Nephron (organoid): ENCODE measurements at regions not wholly inside any gene's neighbourhood (a gene's known extent, or its start where the extent isn't known, plus 50 kb on each side); places are given as distances from the start of the nearest gene placed in this dataset.
"Not testable (repeated sequence)": the region's sequence is repeated elsewhere in the genome, so short reads cannot be mapped to it uniquely, and the experiment has no call there.

Source experiments
- H3K27ac Mint-ChIP-seq, 3 experiments: 2 replicates each; pipeline ENCODE4 v1.8.0; 2020; ENCODE audit warnings: mixed read lengths in 3 of 3, mild to moderate bottlenecking in 2 of 3, moderate library complexity in 1 of 3
- H3K27me3 Mint-ChIP-seq: 2 replicates; pipeline ENCODE4 v1.8.0; 2021; ENCODE audit warnings: low read depth, mild to moderate bottlenecking, moderate library complexity, mixed read lengths
- H3K36me3 Mint-ChIP-seq: 2 replicates; pipeline ENCODE4 v1.8.0; 2020; ENCODE audit warnings: low read depth, mixed read lengths
- H3K4me1 Mint-ChIP-seq: 2 replicates; pipeline ENCODE4 v1.8.0; 2020; ENCODE audit warnings: mixed read lengths
- H3K4me3 Mint-ChIP-seq, 3 experiments: 2 replicates each; pipeline ENCODE4 v1.8.0; 2020; ENCODE audit warnings: mild to moderate bottlenecking in 3 of 3, mixed read lengths in 3 of 3, moderate library complexity in 2 of 3
- H3K9me3 Mint-ChIP-seq: 2 replicates; pipeline ENCODE4 v1.8.0; 2020; ENCODE audit warnings: mixed read lengths
- TF ChIP-seq, protein P1 (sequence below), 3 experiments: fragments of 200-600 bp; sonication (generic); IDR thresholded peaks; one replicate each; pipeline ENCODE4 v1.5.0; 2021; ENCODE audit warnings: antibody characterized with exemption in 3 of 3; ENCODE audit not compliant: unreplicated experiment in 3 of 3

- H3K27me3 Mint-ChIP-seq, H3K4me3 Mint-ChIP-seq, H3K27ac Mint-ChIP-seq, H3K4me1 Mint-ChIP-seq, H3K36me3 Mint-ChIP-seq: not testable (repeated sequence)
- peaks cover 31% of the 10 kb centered on the region for H3K9me3 Mint-ChIP-seq
Observed at GRCh38 chr22:16660570-16660969, 68.0 kb upstream of the CCT8L2 start.

DNA sequence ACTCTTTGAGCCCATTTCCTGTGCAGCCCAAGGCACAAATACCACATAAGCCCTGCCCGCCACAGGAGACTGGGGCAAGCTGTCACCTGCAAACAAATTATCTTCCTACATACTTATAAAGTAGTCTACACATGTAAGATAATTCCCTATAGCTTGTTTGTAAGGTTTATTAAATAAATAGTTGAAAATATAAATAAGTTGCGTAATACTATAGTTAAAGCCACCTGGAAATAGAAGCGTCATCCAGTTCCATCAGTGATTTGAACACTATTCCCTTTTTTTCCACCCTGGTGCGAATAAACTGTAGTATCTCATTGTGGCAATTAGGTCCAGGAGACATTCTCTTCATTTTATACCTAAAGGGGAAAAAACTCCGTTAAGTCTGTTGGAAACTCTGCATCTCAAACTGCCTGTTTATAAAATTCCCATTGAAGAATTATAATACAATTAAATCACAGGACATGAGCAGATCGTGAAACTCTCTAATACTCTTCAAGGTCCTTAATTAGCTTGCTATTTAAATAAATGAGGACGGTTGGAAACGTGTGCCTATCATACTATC is 66.7 kb upstream of the CCT8L2 start:
- H3K9me3 Mint-ChIP-seq, result peaks cover 32% of the 10 kb centered on the region
- H3K27ac Mint-ChIP-seq, H3K4me1 Mint-ChIP-seq, H3K27me3 Mint-ChIP-seq, H3K36me3 Mint-ChIP-seq, H3K4me3 Mint-ChIP-seq: not testable (repeated sequence)

- no peak overlapping the region for H3K27ac Mint-ChIP-seq
- no peaks in the 10 kb centered on the region for H3K27me3 Mint-ChIP-seq
- H3K4me1 Mint-ChIP-seq, result no peaks in the 10 kb centered on the region
- H3K9me3 Mint-ChIP-seq, result peaks cover 28% of the 10 kb centered on the region
- H3K36me3 Mint-ChIP-seq, result peaks cover 4% of the 10 kb centered on the region
- TF ChIP-seq, protein P1, sequence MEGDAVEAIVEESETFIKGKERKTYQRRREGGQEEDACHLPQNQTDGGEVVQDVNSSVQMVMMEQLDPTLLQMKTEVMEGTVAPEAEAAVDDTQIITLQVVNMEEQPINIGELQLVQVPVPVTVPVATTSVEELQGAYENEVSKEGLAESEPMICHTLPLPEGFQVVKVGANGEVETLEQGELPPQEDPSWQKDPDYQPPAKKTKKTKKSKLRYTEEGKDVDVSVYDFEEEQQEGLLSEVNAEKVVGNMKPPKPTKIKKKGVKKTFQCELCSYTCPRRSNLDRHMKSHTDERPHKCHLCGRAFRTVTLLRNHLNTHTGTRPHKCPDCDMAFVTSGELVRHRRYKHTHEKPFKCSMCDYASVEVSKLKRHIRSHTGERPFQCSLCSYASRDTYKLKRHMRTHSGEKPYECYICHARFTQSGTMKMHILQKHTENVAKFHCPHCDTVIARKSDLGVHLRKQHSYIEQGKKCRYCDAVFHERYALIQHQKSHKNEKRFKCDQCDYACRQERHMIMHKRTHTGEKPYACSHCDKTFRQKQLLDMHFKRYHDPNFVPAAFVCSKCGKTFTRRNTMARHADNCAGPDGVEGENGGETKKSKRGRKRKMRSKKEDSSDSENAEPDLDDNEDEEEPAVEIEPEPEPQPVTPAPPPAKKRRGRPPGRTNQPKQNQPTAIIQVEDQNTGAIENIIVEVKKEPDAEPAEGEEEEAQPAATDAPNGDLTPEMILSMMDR (IDR thresholded peaks at IDR 0.05; ENCODE audit: unreplicated experiment in 3 of 3), result no peak
- no peak overlapping the region for H3K4me3 Mint-ChIP-seq
Observed at GRCh38 chr22:16658068-16658467, 65.5 kb upstream of the CCT8L2 start.

DNA sequence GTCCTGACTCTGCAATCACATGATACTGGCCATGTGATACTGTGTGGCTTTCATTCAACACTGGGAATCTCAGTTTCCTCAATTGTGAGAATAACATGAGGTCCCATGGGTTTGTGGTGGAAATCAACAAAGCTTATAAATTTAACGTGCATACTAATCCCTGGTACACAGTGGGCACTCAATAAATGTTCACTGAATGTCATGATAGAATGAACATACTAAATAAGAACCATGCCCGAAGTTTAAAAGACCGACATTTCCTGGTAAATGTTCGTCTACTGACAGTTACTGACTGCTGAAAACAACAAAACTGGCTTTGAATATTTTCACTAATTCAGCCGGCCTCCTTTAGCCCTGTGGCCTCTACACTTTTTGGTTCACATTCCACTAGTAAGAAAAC is 62.3 kb upstream of the CCT8L2 start:
- no peaks in the 10 kb centered on the region for H3K4me1 Mint-ChIP-seq
- H3K9me3 Mint-ChIP-seq, result peaks cover 33% of the 10 kb centered on the region
- H3K36me3 Mint-ChIP-seq, result peaks cover 4% of the 10 kb centered on the region
- TF ChIP-seq, protein P1 (IDR thresholded peaks at IDR 0.05; ENCODE audit: unreplicated experiment in 3 of 3), result no peak
- H3K4me3 Mint-ChIP-seq, result no peak overlapping the region
- no peak overlapping the region for H3K27ac Mint-ChIP-seq
- H3K27me3 Mint-ChIP-seq, result no peaks in the 10 kb centered on the region

DNA sequence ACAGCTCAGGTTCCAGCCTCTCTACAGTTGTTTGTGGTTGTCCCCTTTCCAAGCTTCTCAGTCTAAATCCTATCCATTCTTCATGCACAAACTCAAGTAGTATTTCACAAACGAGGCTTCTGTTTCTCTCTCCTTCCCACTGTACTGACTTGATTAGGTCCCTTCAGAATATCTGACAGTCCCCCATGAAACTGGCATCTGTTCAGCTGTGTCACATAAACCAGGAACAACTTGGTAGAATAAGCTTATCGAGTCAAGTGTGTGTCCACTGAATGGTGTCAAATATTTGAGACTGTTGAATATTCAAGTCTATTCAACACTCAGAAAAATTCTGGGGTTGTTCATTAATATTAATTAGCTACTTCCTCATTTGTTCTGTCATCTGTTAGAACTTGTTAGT is 61.7 kb upstream of the CCT8L2 start:
- H3K4me3 Mint-ChIP-seq, H3K4me1 Mint-ChIP-seq, H3K27me3 Mint-ChIP-seq, H3K27ac Mint-ChIP-seq, H3K36me3 Mint-ChIP-seq: not testable (repeated sequence)
- peaks cover 38% of the 10 kb centered on the region for H3K9me3 Mint-ChIP-seq

DNA sequence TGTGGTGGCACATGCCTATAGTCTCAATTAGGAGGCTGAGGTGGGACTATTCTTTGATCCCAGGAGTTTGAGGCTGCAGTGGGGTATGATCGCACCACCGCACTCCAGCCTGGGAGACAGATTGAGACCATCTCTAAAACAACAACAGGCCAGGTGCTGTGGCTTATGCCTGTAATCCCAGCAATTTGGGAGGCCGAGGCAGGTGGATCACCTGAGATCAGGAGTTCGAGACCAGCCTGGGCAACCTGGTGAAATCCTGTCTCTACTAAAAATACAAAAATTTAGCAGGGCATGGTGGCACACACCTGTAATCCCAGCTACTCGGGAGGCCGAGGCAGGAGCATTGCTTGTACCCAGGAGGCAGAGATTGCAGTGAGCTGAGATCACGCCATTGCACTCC is 60.6 kb upstream of the CCT8L2 start:
- H3K4me3 Mint-ChIP-seq, H3K27me3 Mint-ChIP-seq, H3K4me1 Mint-ChIP-seq, H3K27ac Mint-ChIP-seq, H3K36me3 Mint-ChIP-seq: not testable (repeated sequence)
- H3K9me3 Mint-ChIP-seq, result peaks cover 38% of the 10 kb centered on the region

DNA sequence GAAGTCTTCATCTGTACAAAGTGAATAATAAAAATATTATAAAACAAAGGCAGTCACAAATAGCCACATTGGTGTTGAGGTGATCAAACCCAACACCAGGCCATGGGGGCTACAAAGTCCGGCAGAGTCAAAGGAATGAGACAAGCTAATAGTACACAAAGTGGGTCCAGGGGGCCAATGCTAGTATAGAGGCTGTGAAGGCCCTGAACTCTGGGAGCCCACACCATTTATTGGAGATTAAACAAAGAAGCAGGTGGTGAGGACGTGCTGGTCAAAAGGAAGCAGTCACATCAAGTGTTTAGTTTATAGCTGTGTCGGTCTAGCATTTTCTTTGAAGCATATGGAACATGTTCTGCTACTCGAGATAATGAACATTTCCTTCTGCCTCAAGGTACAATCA is 58.6 kb upstream of the CCT8L2 start:
- H3K4me3 Mint-ChIP-seq, result no peak overlapping the region
- no peaks in the 10 kb centered on the region for H3K36me3 Mint-ChIP-seq
- TF ChIP-seq, protein P1 (IDR thresholded peaks at IDR 0.05; ENCODE audit: unreplicated experiment in 3 of 3), result no peak
- no peaks in the 10 kb centered on the region for H3K4me1 Mint-ChIP-seq
- H3K27ac Mint-ChIP-seq, result no peak overlapping the region
- H3K9me3 Mint-ChIP-seq, result peaks cover 32% of the 10 kb centered on the region
- H3K27me3 Mint-ChIP-seq, result no peaks in the 10 kb centered on the region
